ENCODE measurements at regions not wholly inside any gene's neighbourhood (a gene's known extent, or its start where the extent isn't known, plus 50 kb on each side); places are given as distances from the start of the nearest gene placed in this dataset.

DNA sequence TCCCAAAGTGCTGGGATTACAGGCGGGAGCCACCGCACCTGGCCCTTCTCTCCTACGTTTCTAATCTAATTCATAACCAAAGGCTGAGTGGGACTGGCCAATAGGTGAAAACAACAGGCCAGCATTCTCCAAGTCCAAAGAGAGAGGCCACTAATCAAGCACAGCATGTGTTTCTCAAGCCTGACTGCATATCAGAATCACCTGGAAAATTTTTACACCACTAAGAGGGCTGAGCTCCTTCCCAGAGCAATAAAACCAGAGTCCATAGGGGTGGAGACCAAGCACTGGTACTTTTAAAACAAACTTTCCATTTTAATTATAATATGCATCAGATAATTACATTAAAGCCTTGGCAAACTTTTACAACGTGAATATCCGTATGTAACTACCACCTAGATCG lies 254.4 kb downstream of the OPA1 start:
- TF ChIP-seq POLR2A (IDR thresholded peaks at IDR 0.05; ENCODE audit: extremely low read depth, insufficient read length), result no peak
- TF ChIP-seq, protein P1, sequence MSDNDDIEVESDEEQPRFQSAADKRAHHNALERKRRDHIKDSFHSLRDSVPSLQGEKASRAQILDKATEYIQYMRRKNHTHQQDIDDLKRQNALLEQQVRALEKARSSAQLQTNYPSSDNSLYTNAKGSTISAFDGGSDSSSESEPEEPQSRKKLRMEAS (IDR thresholded peaks at IDR 0.05; ENCODE audit: low read depth, low read length), result no peak
